ENCODE measurements at regions not wholly inside any gene's neighbourhood (a gene's known extent, or its start where the extent isn't known, plus 50 kb on each side); places are given as distances from the start of the nearest gene placed in this dataset.

DNA sequence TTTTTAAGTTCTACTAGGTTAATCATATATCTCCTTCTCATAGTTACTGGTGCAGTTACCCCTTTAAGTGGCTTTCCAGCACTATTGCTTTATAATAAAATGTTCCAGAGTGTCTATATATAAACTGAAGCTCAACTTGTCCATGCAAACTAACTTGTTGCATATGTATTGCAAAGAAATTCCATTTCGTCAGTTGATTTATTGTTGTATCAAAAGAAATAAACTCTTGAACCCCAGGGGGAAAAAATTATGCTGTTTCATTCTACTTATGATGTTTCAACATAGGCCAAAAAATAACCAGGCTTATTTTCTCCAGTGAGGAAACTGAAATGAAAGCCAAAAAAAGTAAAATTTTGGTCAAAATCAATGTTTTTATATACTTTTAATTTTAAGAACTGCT is 491.9 kb downstream of the NR4A2 start (continued):
- TF ChIP-seq KDM1A (IDR thresholded peaks at IDR 0.05; ENCODE audit: borderline replicate concordance, low read length): no peak

Data from H1 (cell line).